B cell (primary cell): ENCODE measurements at regions not wholly inside any gene's neighbourhood (a gene's known extent, or its start where the extent isn't known, plus 50 kb on each side); places are given as distances from the start of the nearest gene placed in this dataset.

Source experiments
- ATAC-seq: fragments of 200-7000 bp; cut with Tn5 transposase; one replicate; pipeline ENCODE4 v1.10.0; 2021; ENCODE audit warnings: low read depth, mild to moderate bottlenecking, moderate number of reproducible peaks, moderate library complexity
- CTCF ChIA-PET: fragments of 350-600 bp; sonication (Branson Sonifier 250); formaldehyde crosslinking; loops from one replicate; lab custom pipeline; 2021; ENCODE audit warnings: antibody characterized with exemption, inconsistent platforms; lab: Charles Lee
- POLR2A ChIA-PET: fragments of 350-600 bp; sonication (Branson Sonifier 250); formaldehyde crosslinking; loops from one replicate; lab custom pipeline; 2021; ENCODE audit warnings: antibody characterized with exemption; lab: Charles Lee
- DNase-seq: peaks from one replicate; pipeline ENCODE4 v3.0.0; 2013
- H2AFZ ChIP-seq: 2 replicates; pipeline ENCODE4 v1.6.1; 2012; ENCODE audit warnings: mild to moderate bottlenecking, low read depth, low read length; ENCODE audit not compliant: insufficient read depth, poor library complexity, severe bottlenecking
- H3K27ac ChIP-seq, 2 donors: 1 replicate in 1 of 2; 2 replicates in 1 of 2; pipeline ENCODE4 v1.5.1; 2012 to 2013; ENCODE audit warnings: low read length in 2 of 2, mild to moderate bottlenecking in 2 of 2, moderate library complexity in 1 of 2
- H3K27me3 ChIP-seq, 4 experiments: fragments of 200-600 bp in 1 of 4; sonication (generic) in 1 of 4; replicated peaks in 1 of 4; 1 replicate in 2 of 4; 2 replicates in 2 of 4; pipeline versions ENCODE4 v1.6.1 to v1.7.0; 2013 to 2016; ENCODE audit warnings: low read length in 3 of 4, mild to moderate bottlenecking in 2 of 4, mixed read lengths in 1 of 4, moderate library complexity in 1 of 4; ENCODE audit not compliant: insufficient read depth in 4 of 4, control insufficient read depth in 3 of 4; ENCODE audit errors: control extremely low read depth in 1 of 4
- H3K36me3 ChIP-seq, 2 experiments: replicated peaks in 1 of 2; 1 replicate in 1 of 2; 2 replicates in 1 of 2; pipeline versions ENCODE4 v1.6.1 to v1.7.1; 2013; ENCODE audit warnings: low read length in 1 of 2; ENCODE audit not compliant: insufficient read depth in 2 of 2, control insufficient read depth in 1 of 2; ENCODE audit errors: control extremely low read depth in 1 of 2, extremely low read depth in 1 of 2
- H3K4me1 ChIP-seq, 2 donors: fragments of 200-600 bp in 1 of 2; sonication (generic) in 1 of 2; 1 replicate in 1 of 2; 2 replicates in 1 of 2; pipeline versions ENCODE4 v1.5.1 to v1.6.1; 2013 to 2017; ENCODE audit warnings: low read length in 2 of 2; ENCODE audit not compliant: control insufficient read depth in 2 of 2, insufficient read depth in 2 of 2
- H3K4me2 ChIP-seq: replicated peaks from 2 replicates; pipeline ENCODE3; 2012; ENCODE audit warnings: mild to moderate bottlenecking, low read depth, low read length; ENCODE audit not compliant: poor library complexity, severe bottlenecking
- H3K4me3 ChIP-seq, 5 experiments: fragments of 200-600 bp in 1 of 5; sonication (generic) in 1 of 5; 1 replicate in 3 of 5; 2 replicates in 2 of 5; pipeline versions ENCODE4 v1.5.1 to v1.7.0; 2011 to 2016; ENCODE audit warnings: low read length in 4 of 5, mild to moderate bottlenecking in 4 of 5, low read depth in 2 of 5, control low read depth in 1 of 5, moderate library complexity in 1 of 5; ENCODE audit not compliant: insufficient read depth in 1 of 5; ENCODE audit errors: control extremely low read depth in 1 of 5, extremely low read depth in 1 of 5
- H3K79me2 ChIP-seq: fragments of 200-600 bp; sonication (generic); one replicate; pipeline ENCODE4 v1.6.0; 2016; ENCODE audit warnings: low read length; ENCODE audit not compliant: control insufficient read depth, insufficient read depth
- H3K9ac ChIP-seq: fragments of 200-600 bp; sonication (generic); 2 replicates; pipeline ENCODE4 v1.6.1; 2017; ENCODE audit warnings: mild to moderate bottlenecking, low read length, moderate library complexity
- H3K9me3 ChIP-seq, 3 donors: one replicate each; pipeline versions ENCODE4 v1.6.1 to v1.7.1; 2013; ENCODE audit warnings: low read length in 2 of 3; ENCODE audit not compliant: control insufficient read depth in 2 of 3, insufficient read depth in 1 of 3; ENCODE audit errors: control extremely low read depth in 1 of 3
- H4K20me1 ChIP-seq: 2 replicates; pipeline ENCODE4 v1.6.0; 2012; ENCODE audit warnings: mild to moderate bottlenecking, low read length; ENCODE audit not compliant: insufficient read depth, control insufficient read depth, poor library complexity, severe bottlenecking
- H3K27ac Mint-ChIP-seq: one replicate; pipeline ENCODE4 v1.8.0; 2021; ENCODE audit warnings: mixed read lengths
- H3K27me3 Mint-ChIP-seq: one replicate; pipeline ENCODE4 v1.8.0; 2021; ENCODE audit warnings: mixed read lengths
- H3K4me1 Mint-ChIP-seq: one replicate; pipeline ENCODE4 v1.8.0; 2021; ENCODE audit warnings: mixed read lengths
- H3K4me3 Mint-ChIP-seq: one replicate; pipeline ENCODE4 v1.8.0; 2021; ENCODE audit warnings: mixed read lengths
- H3K9me3 Mint-ChIP-seq: one replicate; pipeline ENCODE4 v1.8.0; 2022; ENCODE audit warnings: mixed read lengths; ENCODE audit not compliant: insufficient read depth
- EZH2 ChIP-seq: IDR thresholded peaks from 2 replicates; pipeline ENCODE4 v1.6.1; 2012; ENCODE audit warnings: borderline replicate concordance, low read depth, mild to moderate bottlenecking, moderate library complexity, low read length; ENCODE audit not compliant: insufficient read depth, poor library complexity, severe bottlenecking
- WGBS: methylation state at CpG from one replicate; pipeline ENCODE4 v1.1.5; 2013; ENCODE audit warnings: missing lambda C conversion rate; ENCODE audit not compliant: insufficient coverage; 5-methylcytosine and 5-hydroxymethylcytosine counted together
- intact Hi-C: fragments of 100-400 bp; cut with micrococcal nuclease; formaldehyde crosslinking; loops from one replicate; pipeline ENCODE4 v1.10.0; 2022
- TF ChIP-seq, protein P1 (sequence below): fragments of 200-600 bp; IDR thresholded peaks from one replicate; pipeline ENCODE4 v1.8.0; 2022; ENCODE audit warnings: antibody characterized with exemption, mild to moderate bottlenecking

- Mint-ChIP-seq H3K27me3 (no peaks in the 10 kb centered on the region), H3K27ac (no peak overlapping the region), H3K4me1 (no peaks in the 10 kb centered on the region), H3K9me3 (no peaks in the 10 kb centered on the region), H3K4me3 (no peak overlapping the region)
- ChIA-PET POLR2A (no interaction called here), CTCF (no interaction called here)
- 100% methylated on average over 2 of the region's 3 CpGs for WGBS
- no peaks in the 10 kb centered on the region for H3K27me3 ChIP-seq
- no peak overlapping the region for H2AFZ ChIP-seq
- no peak overlapping the region for H3K4me3 ChIP-seq
- H4K20me1 ChIP-seq, result no peaks in the 10 kb centered on the region
- no peaks in the 10 kb centered on the region for H3K36me3 ChIP-seq
- no peaks in the 10 kb centered on the region for H3K79me2 ChIP-seq
- H3K9ac ChIP-seq, result no peak overlapping the region
- H3K4me2 ChIP-seq, result no peak overlapping the region
- H3K27ac ChIP-seq, result no peak overlapping the region
- H3K9me3 ChIP-seq, result no peaks in the 10 kb centered on the region
- intact Hi-C loops, result no loop called here
- H3K4me1 ChIP-seq, result no peaks in the 10 kb centered on the region
- TF ChIP-seq, protein P1, sequence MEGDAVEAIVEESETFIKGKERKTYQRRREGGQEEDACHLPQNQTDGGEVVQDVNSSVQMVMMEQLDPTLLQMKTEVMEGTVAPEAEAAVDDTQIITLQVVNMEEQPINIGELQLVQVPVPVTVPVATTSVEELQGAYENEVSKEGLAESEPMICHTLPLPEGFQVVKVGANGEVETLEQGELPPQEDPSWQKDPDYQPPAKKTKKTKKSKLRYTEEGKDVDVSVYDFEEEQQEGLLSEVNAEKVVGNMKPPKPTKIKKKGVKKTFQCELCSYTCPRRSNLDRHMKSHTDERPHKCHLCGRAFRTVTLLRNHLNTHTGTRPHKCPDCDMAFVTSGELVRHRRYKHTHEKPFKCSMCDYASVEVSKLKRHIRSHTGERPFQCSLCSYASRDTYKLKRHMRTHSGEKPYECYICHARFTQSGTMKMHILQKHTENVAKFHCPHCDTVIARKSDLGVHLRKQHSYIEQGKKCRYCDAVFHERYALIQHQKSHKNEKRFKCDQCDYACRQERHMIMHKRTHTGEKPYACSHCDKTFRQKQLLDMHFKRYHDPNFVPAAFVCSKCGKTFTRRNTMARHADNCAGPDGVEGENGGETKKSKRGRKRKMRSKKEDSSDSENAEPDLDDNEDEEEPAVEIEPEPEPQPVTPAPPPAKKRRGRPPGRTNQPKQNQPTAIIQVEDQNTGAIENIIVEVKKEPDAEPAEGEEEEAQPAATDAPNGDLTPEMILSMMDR, result no peak
- TF ChIP-seq EZH2, result no peak
- DNase-seq, result no peak
- ATAC-seq, result no peak
Measured at GRCh38 chr17:52298881-52299280, 140.4 kb upstream of the CA10 start.

DNA sequence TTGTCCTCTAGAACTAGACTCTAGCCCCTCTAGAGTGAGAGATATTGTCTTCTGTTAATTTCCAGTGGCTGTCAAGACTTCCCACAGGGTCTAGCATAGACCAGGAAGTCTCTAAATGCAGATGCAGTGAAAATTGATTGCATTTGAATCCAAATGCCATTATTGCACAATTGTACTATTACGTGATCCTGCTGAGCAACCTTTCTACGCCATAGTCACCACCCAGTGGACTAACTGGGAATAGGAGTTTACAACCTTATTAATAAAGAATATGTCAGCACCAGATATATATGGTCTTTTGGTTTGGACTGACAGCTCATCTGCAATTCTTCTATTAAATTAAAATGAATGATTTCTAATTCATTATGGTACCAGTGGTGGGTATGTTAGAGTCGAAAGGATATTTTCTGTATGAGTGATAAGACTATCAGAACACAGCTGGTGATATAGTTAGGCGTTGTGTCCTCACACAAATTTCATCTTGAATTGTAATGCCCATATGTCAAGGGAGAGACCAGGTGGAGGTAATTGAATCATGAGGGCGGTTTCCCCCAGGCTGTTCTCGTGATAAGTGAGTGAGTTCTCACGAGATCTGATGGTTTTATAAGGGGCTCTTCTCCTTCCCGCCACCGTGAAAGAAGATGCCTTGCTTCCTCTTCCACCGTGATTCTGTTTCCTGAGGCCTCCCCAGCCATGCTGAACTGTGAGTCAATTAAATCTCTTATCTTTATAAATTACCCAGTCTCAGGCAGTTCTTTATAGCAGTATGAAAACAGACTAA lies 138.9 kb upstream of the CA10 start:
- no peak for TF ChIP-seq EZH2
- TF ChIP-seq, protein P1, result no peak
- no peak overlapping the region for H2AFZ ChIP-seq
- H3K4me1 Mint-ChIP-seq, result no peaks in the 10 kb centered on the region
- no peaks in the 10 kb centered on the region for H3K36me3 ChIP-seq
- H4K20me1 ChIP-seq, result no peaks in the 10 kb centered on the region
- DNase-seq (no peak), ATAC-seq (no peak)
- no peaks in the 10 kb centered on the region for H3K79me2 ChIP-seq
- H3K27ac ChIP-seq, result no peak overlapping the region
- no peaks in the 10 kb centered on the region for H3K27me3 Mint-ChIP-seq
- 93% methylated on average over 2 of the region's 10 CpGs for WGBS
- H3K9me3 Mint-ChIP-seq, result no peaks in the 10 kb centered on the region
- ChIA-PET CTCF (no interaction called here), POLR2A (no interaction called here)
- no peaks in the 10 kb centered on the region for H3K9me3 ChIP-seq
- no peak overlapping the region for H3K4me2 ChIP-seq
- no peak overlapping the region for H3K27ac Mint-ChIP-seq
- no peak overlapping the region for H3K4me3 Mint-ChIP-seq
- H3K27me3 ChIP-seq, result no peaks in the 10 kb centered on the region
- intact Hi-C loops, result no loop called here
- no peak overlapping the region for H3K4me3 ChIP-seq
- no peaks in the 10 kb centered on the region for H3K4me1 ChIP-seq
- H3K9ac ChIP-seq, result no peak overlapping the region
